ENCODE measurements at regions not wholly inside any gene's neighbourhood (a gene's known extent, or its start where the extent isn't known, plus 50 kb on each side); places are given as distances from the start of the nearest gene placed in this dataset.

- no peaks in the 10 kb centered on the region for H3K27me3 Mint-ChIP-seq (ENCODE audit: low read depth)
- no peaks in the 10 kb centered on the region for H3K4me1 ChIP-seq (ENCODE audit: insufficient read depth, low read length)
- H3K9me3 Mint-ChIP-seq, result peaks cover 2 to 4% of the 10 kb centered on the region in 2 experiments; a peak in 4 of 5 replicates
- no peak overlapping the region for H2BK120ac ChIP-seq (ENCODE audit: low read depth, low read length, poor library complexity, severe bottlenecking)
- no peak overlapping the region for H2BK20ac ChIP-seq (ENCODE audit: low read depth, low read length, poor library complexity, severe bottlenecking)
- no peak for TF ChIP-seq CTCF (conservative IDR thresholded peaks at IDR 0.05)
- no peak overlapping the region for H2BK12ac ChIP-seq (ENCODE audit: insufficient read length, low read depth, low read length)
- H3K9ac ChIP-seq (ENCODE audit: extremely low read depth, insufficient read length, low read length), result no peak overlapping the region
- H3K9me3 ChIP-seq (ENCODE audit: control insufficient read depth, low read depth, low read length), result no peaks in the 10 kb centered on the region
- H2BK5ac ChIP-seq (ENCODE audit: insufficient read length, low read length), result no peak overlapping the region
- no peak overlapping the region for H4K91ac ChIP-seq (ENCODE audit: insufficient read length, low read depth, low read length)
- no peak overlapping the region for H3K23ac ChIP-seq (ENCODE audit: insufficient read length, low read depth, low read length)
- no peak for DNase-seq
- no CpG with 5 or more reads among the region's 4 CpGs for WGBS (ENCODE audit: extremely low coverage, insufficient read length, low lambda C conversion rate)
- no peak overlapping the region for H4K8ac ChIP-seq (replicated peaks; ENCODE audit: insufficient read length, low read depth, low read length)
- peaks cover 0 to 3% (median 0%) of the 10 kb centered on the region in 3 experiments; a peak in 2 of 7 replicates for H3K36me3 Mint-ChIP-seq (ENCODE audit: insufficient read depth in 1 of 3, low read depth in 3 of 3)
- no peak overlapping the region for H3K27ac Mint-ChIP-seq
- H2BK15ac ChIP-seq (ENCODE audit: low read depth, low read length), result no peak overlapping the region
- H3K4me2 ChIP-seq (ENCODE audit: insufficient read depth, insufficient read length, low read length), result no peak overlapping the region
- no peaks in the 10 kb centered on the region for H4K20me1 ChIP-seq (ENCODE audit: control insufficient read depth, insufficient read depth, insufficient read length)
- no peak overlapping the region for H3T11ph ChIP-seq (ENCODE audit: low read length)
- H3K79me1 ChIP-seq (ENCODE audit: insufficient read depth, low read depth, low read length, poor library complexity, severe bottlenecking), result no peaks in the 10 kb centered on the region
- no peak overlapping the region for H3K4ac ChIP-seq (ENCODE audit: low read depth, low read length)
- no peaks in the 10 kb centered on the region for H3K79me2 ChIP-seq (ENCODE audit: insufficient read depth, low read length)
- peaks cover 6 to 7% of the 10 kb centered on the region in 2 experiments; a peak in 3 of 4 replicates for H3K4me1 Mint-ChIP-seq
- H4K5ac ChIP-seq (ENCODE audit: insufficient read length, low read depth, low read length), result no peak overlapping the region
- H3K23me2 ChIP-seq (ENCODE audit: insufficient read length, low read depth, low read length, poor library complexity, severe bottlenecking), result no peaks in the 10 kb centered on the region
- H2AK5ac ChIP-seq (ENCODE audit: insufficient read length, low read length), result no peak overlapping the region
- no peak overlapping the region for H3K14ac ChIP-seq (ENCODE audit: insufficient read depth, low read length)
- H3K56ac ChIP-seq (ENCODE audit: insufficient read length, low read depth, low read length), result no peak overlapping the region
- no peak overlapping the region for H3K27ac ChIP-seq (ENCODE audit: insufficient read length, low read depth, low read length)
- H2AFZ ChIP-seq (ENCODE audit: low read length), result no peak overlapping the region
- no peak overlapping the region for H3K4me3 Mint-ChIP-seq
- no peak overlapping the region for H3K18ac ChIP-seq (ENCODE audit: insufficient read length, low read depth, low read length)
- H3K27me3 ChIP-seq (ENCODE audit: insufficient read depth, low read length), result no peaks in the 10 kb centered on the region
Measured at GRCh38 chr4:187103351-187103750, 379.7 kb upstream of the FAT1 start.
